DND-41 (cell line): ENCODE measurements at regions not wholly inside any gene's neighbourhood (a gene's known extent, or its start where the extent isn't known, plus 50 kb on each side); places are given as distances from the start of the nearest gene placed in this dataset.

Source experiments
- ATAC-seq: fragments of 200-7000 bp; cut with Tn5 transposase; 3 replicates; pipeline ENCODE4 v1.9.1; 2021; ENCODE audit warnings: low read depth; ENCODE audit not compliant: insufficient read depth
- DNase-seq: peaks from one replicate; pipeline ENCODE4 v3.0.0-alpha.2; 2020
- H2AFZ ChIP-seq: 2 replicates; pipeline ENCODE4 v1.6.0; 2012; ENCODE audit warnings: low read depth, low read length
- H3K27ac ChIP-seq: 2 replicates; pipeline ENCODE4 v1.5.1; 2012; ENCODE audit warnings: low read length, inconsistent platforms
- H3K27me3 ChIP-seq: fragments of 200-600 bp; sonication (generic); 2 replicates; pipeline ENCODE4 v1.6.0; 2012; ENCODE audit warnings: low read length, mild to moderate bottlenecking, inconsistent platforms; ENCODE audit not compliant: insufficient read depth, poor library complexity
- H3K36me3 ChIP-seq: 2 replicates; pipeline ENCODE4 v1.5.1; 2012; ENCODE audit warnings: low read length, inconsistent platforms; ENCODE audit not compliant: insufficient read depth
- H3K4me1 ChIP-seq: 2 replicates; pipeline ENCODE4 v1.5.1; 2012; ENCODE audit warnings: mild to moderate bottlenecking, low read length; ENCODE audit not compliant: insufficient read depth
- H3K4me2 ChIP-seq: 2 replicates; pipeline ENCODE4 v1.6.0; 2012; ENCODE audit warnings: mild to moderate bottlenecking, moderate library complexity, low read length, inconsistent platforms; ENCODE audit not compliant: insufficient read depth
- H3K4me3 ChIP-seq, 2 experiments: fragments of 200-600 bp in 1 of 2; shearing (Covaris generic) in 1 of 2; 2 replicates each; pipeline ENCODE4 v1.5.1; 2012 to 2016; ENCODE audit warnings: inconsistent platforms in 2 of 2, low read length in 2 of 2, mild to moderate bottlenecking in 2 of 2, low read depth in 1 of 2, moderate library complexity in 1 of 2
- H3K79me2 ChIP-seq: 2 replicates; pipeline ENCODE4 v1.6.0; 2012; ENCODE audit warnings: low read length, inconsistent platforms; ENCODE audit not compliant: insufficient read depth
- H3K9ac ChIP-seq: 2 replicates; pipeline ENCODE4 v1.6.0; 2012; ENCODE audit warnings: low read depth, mild to moderate bottlenecking, inconsistent platforms, low read length, moderate library complexity
- H3K9me3 ChIP-seq: 2 replicates; pipeline ENCODE4 v1.5.1; 2012; ENCODE audit warnings: low read length, moderate library complexity, mild to moderate bottlenecking, inconsistent platforms; ENCODE audit not compliant: insufficient read depth, severe bottlenecking
- H4K20me1 ChIP-seq: 2 replicates; pipeline ENCODE4 v1.6.0; 2012; ENCODE audit warnings: low read length; ENCODE audit not compliant: insufficient read depth
- CTCF ChIP-seq: IDR thresholded peaks from 2 replicates; pipeline ENCODE4 v1.5.1; 2012; ENCODE audit warnings: borderline replicate concordance, low read length, moderate library complexity, mild to moderate bottlenecking; ENCODE audit not compliant: poor library complexity, severe bottlenecking; ENCODE audit errors: extremely low read depth
- EZH2 ChIP-seq: IDR thresholded peaks from 3 replicates; pipeline ENCODE4 v1.6.1; 2012; ENCODE audit warnings: borderline replicate concordance, low read depth, mild to moderate bottlenecking, moderate library complexity, low read length, inconsistent platforms; ENCODE audit not compliant: severe bottlenecking

- H2AFZ ChIP-seq: no peak overlapping the region
- no peaks in the 10 kb centered on the region for H3K36me3 ChIP-seq
- H3K4me2 ChIP-seq: no peak overlapping the region
- no peaks in the 10 kb centered on the region for H3K9me3 ChIP-seq
- no peak overlapping the region for H3K9ac ChIP-seq
- no peaks in the 10 kb centered on the region for H3K4me1 ChIP-seq
- H3K27ac ChIP-seq: no peak overlapping the region
- H3K4me3 ChIP-seq: no peak overlapping the region
- no peak for TF ChIP-seq CTCF
- no peak for TF ChIP-seq EZH2
- no peak for ATAC-seq
- H4K20me1 ChIP-seq: no peaks in the 10 kb centered on the region
- H3K27me3 ChIP-seq: no peaks in the 10 kb centered on the region
- no peak for DNase-seq
- no peaks in the 10 kb centered on the region for H3K79me2 ChIP-seq
Observed at GRCh38 chr2:75328156-75328555, 128.8 kb upstream of the TACR1 start.

- ATAC-seq: no peak
- H3K27ac ChIP-seq: no peak overlapping the region
- no peak overlapping the region for H2AFZ ChIP-seq
- H3K4me3 ChIP-seq: no peak overlapping the region
- no peaks in the 10 kb centered on the region for H3K79me2 ChIP-seq
- no peaks in the 10 kb centered on the region for H3K36me3 ChIP-seq
- H3K9me3 ChIP-seq: no peaks in the 10 kb centered on the region
- no peaks in the 10 kb centered on the region for H4K20me1 ChIP-seq
- no peaks in the 10 kb centered on the region for H3K27me3 ChIP-seq
- DNase-seq: no peak
- H3K4me1 ChIP-seq: no peaks in the 10 kb centered on the region
- H3K4me2 ChIP-seq: no peak overlapping the region
- TF ChIP-seq CTCF: no peak
- no peak overlapping the region for H3K9ac ChIP-seq
Observed at GRCh38 chr2:75327334-75327733, 128.0 kb upstream of the TACR1 start.

- Histone ChIP-seq H3K4me3 (no peak overlapping the region), H3K27me3 (no peaks in the 10 kb centered on the region), H3K4me1 (no peaks in the 10 kb centered on the region), H3K9me3 (no peaks in the 10 kb centered on the region), H2AFZ (no peak overlapping the region), H3K4me2 (no peak overlapping the region), H3K36me3 (no peaks in the 10 kb centered on the region), H3K79me2 (no peaks in the 10 kb centered on the region), H4K20me1 (no peaks in the 10 kb centered on the region), H3K27ac (no peak overlapping the region), H3K9ac (no peak overlapping the region)
- TF ChIP-seq CTCF: no peak
- no peak for TF ChIP-seq EZH2
- DNase-seq (no peak), ATAC-seq (no peak)
Observed at GRCh38 chr2:75326645-75327044, 127.3 kb upstream of the TACR1 start.

GRCh38 chr2:75325594-75325993 is 126.3 kb upstream of the TACR1 start:
- Histone ChIP-seq H3K4me1 (no peaks in the 10 kb centered on the region), H4K20me1 (no peaks in the 10 kb centered on the region), H2AFZ (no peak overlapping the region), H3K27me3 (no peaks in the 10 kb centered on the region), H3K4me2 (no peak overlapping the region), H3K4me3 (no peak overlapping the region), H3K36me3 (no peaks in the 10 kb centered on the region), H3K9me3 (no peaks in the 10 kb centered on the region), H3K79me2 (no peaks in the 10 kb centered on the region), H3K9ac (no peak overlapping the region), H3K27ac (no peak overlapping the region)
- TF ChIP-seq EZH2 (no peak), CTCF (no peak)
- DNase-seq (no peak), ATAC-seq (no peak)
